ENCODE measurements at regions not wholly inside any gene's neighbourhood (a gene's known extent, or its start where the extent isn't known, plus 50 kb on each side); places are given as distances from the start of the nearest gene placed in this dataset.
"Not testable (repeated sequence)": the region's sequence is repeated elsewhere in the genome, so short reads cannot be mapped to it uniquely, and the experiment has no call there.

GRCh38 chr21:6467189-6467774 lies 4054.1 kb upstream of the TPTE start:
- not testable (repeated sequence) for TF ChIP-seq POLR2AphosphoS5, CTCF (IDR thresholded peaks at IDR 0.05)
